Brain microvascular endothelial cell (primary cell): ENCODE measurements at regions not wholly inside any gene's neighbourhood (a gene's known extent, or its start where the extent isn't known, plus 50 kb on each side); places are given as distances from the start of the nearest gene placed in this dataset.

ENCODE experiments used
- DNase-seq: peaks from one replicate; pipeline ENCODE4 v3.0.0-alpha.2; 2020
- H3K27ac ChIP-seq: fragments of 250-450 bp; sonication (Bioruptor Pico); 2 replicates; pipeline ENCODE4 v1.5.1; 2020; ENCODE audit warnings: mild to moderate bottlenecking, moderate library complexity
- H3K27me3 ChIP-seq: fragments of 250-450 bp; sonication (Bioruptor Pico); replicated peaks from 2 replicates; pipeline ENCODE4 v1.5.1; 2020; ENCODE audit warnings: mild to moderate bottlenecking
- H3K36me3 ChIP-seq: fragments of 250-450 bp; sonication (Bioruptor Pico); replicated peaks from 2 replicates; pipeline ENCODE4 v1.5.1; 2020; ENCODE audit warnings: mild to moderate bottlenecking
- H3K4me3 ChIP-seq: 2 replicates; pipeline ENCODE4 v1.5.1; 2011; ENCODE audit warnings: low read depth, mild to moderate bottlenecking, control low read depth, low read length, moderate library complexity
- in situ Hi-C: cut with HindIII; loops from 2 replicates; pipeline ENCODE4 v1.10.0; 2017; ENCODE audit warnings: low sequenced_read_pairs, low pct_ligation_motif_present
- TF ChIP-seq, protein P1 (sequence below): IDR thresholded peaks from 2 replicates; pipeline ENCODE4 v1.5.1; 2011; ENCODE audit warnings: low read depth, mild to moderate bottlenecking, moderate library complexity, low read length, control low read depth, inconsistent platforms; ENCODE audit errors: missing control alignments

- H3K36me3 ChIP-seq = no peaks in the 10 kb centered on the region
- no peaks in the 10 kb centered on the region for H3K27me3 ChIP-seq
- H3K27ac ChIP-seq = no peak overlapping the region
- DNase-seq = no peak
- no peak overlapping the region for H3K4me3 ChIP-seq
- in situ Hi-C loops = no loop called here
- TF ChIP-seq, protein P1, sequence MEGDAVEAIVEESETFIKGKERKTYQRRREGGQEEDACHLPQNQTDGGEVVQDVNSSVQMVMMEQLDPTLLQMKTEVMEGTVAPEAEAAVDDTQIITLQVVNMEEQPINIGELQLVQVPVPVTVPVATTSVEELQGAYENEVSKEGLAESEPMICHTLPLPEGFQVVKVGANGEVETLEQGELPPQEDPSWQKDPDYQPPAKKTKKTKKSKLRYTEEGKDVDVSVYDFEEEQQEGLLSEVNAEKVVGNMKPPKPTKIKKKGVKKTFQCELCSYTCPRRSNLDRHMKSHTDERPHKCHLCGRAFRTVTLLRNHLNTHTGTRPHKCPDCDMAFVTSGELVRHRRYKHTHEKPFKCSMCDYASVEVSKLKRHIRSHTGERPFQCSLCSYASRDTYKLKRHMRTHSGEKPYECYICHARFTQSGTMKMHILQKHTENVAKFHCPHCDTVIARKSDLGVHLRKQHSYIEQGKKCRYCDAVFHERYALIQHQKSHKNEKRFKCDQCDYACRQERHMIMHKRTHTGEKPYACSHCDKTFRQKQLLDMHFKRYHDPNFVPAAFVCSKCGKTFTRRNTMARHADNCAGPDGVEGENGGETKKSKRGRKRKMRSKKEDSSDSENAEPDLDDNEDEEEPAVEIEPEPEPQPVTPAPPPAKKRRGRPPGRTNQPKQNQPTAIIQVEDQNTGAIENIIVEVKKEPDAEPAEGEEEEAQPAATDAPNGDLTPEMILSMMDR = no peak
Measured at GRCh38 chr2:23069923-23070322, 315.1 kb upstream of the KLHL29 start.

- in situ Hi-C loops = no loop called here
- Histone ChIP-seq H3K4me3 (no peak overlapping the region), H3K27ac (no peak overlapping the region), H3K36me3 (no peaks in the 10 kb centered on the region), H3K27me3 (no peaks in the 10 kb centered on the region)
- TF ChIP-seq, protein P1 = no peak
- DNase-seq = no peak
Measured at GRCh38 chr2:23073056-23073455, 311.9 kb upstream of the KLHL29 start.

GRCh38 chr2:23073671-23074070 lies 311.3 kb upstream of the KLHL29 start:
- in situ Hi-C loops = no loop called here
- no peak overlapping the region for H3K27ac ChIP-seq
- H3K36me3 ChIP-seq = no peaks in the 10 kb centered on the region
- H3K27me3 ChIP-seq = no peaks in the 10 kb centered on the region
- H3K4me3 ChIP-seq = no peak overlapping the region
- no peak for DNase-seq
- TF ChIP-seq, protein P1 = no peak

DNA sequence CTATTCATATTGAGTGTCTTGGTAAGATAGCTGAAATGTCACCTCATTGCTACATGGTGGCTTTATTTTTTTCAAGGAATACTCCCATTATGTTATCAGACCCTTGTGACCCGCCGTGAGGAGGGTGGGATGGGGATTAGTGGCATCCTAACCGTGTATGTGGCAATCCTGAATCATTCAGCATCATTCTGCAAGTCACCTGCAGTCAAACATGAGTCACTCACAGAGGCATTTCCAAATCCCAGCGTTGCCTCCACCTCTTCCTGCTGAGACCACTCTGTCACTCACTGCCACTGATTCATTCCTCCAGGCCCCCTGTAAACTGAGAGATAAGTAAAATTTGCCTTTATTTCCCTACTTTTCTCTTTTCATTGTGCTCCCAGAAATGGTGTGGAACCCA lies 307.4 kb upstream of the KLHL29 start:
- Histone ChIP-seq H3K27ac (no peak overlapping the region), H3K4me3 (no peak overlapping the region), H3K36me3 (no peaks in the 10 kb centered on the region), H3K27me3 (no peaks in the 10 kb centered on the region)
- in situ Hi-C loops = no loop called here
- TF ChIP-seq, protein P1 = no peak
- DNase-seq = no peak

- in situ Hi-C loops = no loop called here
- no peak for DNase-seq
- no peak overlapping the region for H3K4me3 ChIP-seq
- H3K36me3 ChIP-seq = no peaks in the 10 kb centered on the region
- H3K27me3 ChIP-seq = no peaks in the 10 kb centered on the region
- TF ChIP-seq, protein P1 = no peak
- no peak overlapping the region for H3K27ac ChIP-seq
Measured at GRCh38 chr2:23078784-23079434, 306.1 kb upstream of the KLHL29 start.

DNA sequence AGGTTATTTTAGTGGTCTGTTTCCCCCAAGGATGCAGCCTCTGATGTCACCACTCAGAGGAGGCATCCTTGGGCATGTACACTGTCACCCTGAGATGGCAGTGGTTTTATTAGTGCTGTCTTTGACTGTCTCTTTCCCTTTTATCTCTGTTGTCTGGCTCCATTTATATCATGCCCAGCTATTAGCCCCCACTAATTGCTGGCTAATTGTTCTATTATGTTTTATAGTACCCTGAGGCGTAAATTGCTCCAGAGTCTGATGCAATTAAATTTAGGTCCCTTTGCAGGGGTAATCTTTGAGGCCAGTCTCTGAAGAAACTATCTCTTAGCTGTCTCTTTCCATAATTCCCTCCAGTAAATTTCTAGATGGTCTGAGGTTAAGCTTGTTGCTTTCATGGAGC lies 301.0 kb upstream of the KLHL29 start:
- H3K27me3 ChIP-seq = no peaks in the 10 kb centered on the region
- H3K36me3 ChIP-seq = no peaks in the 10 kb centered on the region
- no peak overlapping the region for H3K27ac ChIP-seq
- in situ Hi-C loops = no loop called here
- DNase-seq = no peak
- no peak overlapping the region for H3K4me3 ChIP-seq
- TF ChIP-seq, protein P1 = no peak
